ENCODE measurements at regions not wholly inside any gene's neighbourhood (a gene's known extent, or its start where the extent isn't known, plus 50 kb on each side); places are given as distances from the start of the nearest gene placed in this dataset.

GRCh38 chr16:7979448-7980132, 610.7 kb downstream of the TMEM114 start:
- DNase-seq (ENCODE audit: low read depth, low spot score): no peak
- POLR2A ChIA-PET: no interaction called here
- no peak overlapping the region for H3K4me3 ChIP-seq (ENCODE audit: low read depth, low read length)
- CTCF ChIA-PET: no interaction called here
- no peak for TF ChIP-seq CTCF (IDR thresholded peaks at IDR 0.05; ENCODE audit: insufficient read depth, low read length, missing control alignments)

DNA sequence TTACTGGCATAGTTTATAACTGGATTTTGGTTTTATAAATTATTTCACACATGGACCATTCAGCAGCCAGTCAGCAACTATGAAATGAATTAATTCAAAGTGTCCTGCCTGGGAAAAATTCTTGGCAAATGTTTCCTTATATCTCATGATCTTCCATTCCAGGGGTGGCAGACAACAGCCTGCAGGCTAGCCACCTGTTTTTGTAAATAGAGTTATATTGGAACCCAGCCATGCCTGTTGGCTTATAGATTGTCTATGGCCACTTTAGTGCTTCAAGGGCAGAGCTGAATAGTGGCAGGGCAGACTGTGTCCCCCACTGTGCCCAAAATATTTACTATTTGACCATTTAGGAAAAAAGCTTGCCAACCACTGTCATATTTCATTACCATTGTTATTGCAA, 613.7 kb downstream of the TMEM114 start:
- no peak for DNase-seq (ENCODE audit: low read depth, low spot score)
- CTCF ChIA-PET: no interaction called here
- POLR2A ChIA-PET: no interaction called here
- H3K4me3 ChIP-seq (ENCODE audit: low read depth, low read length): no peak overlapping the region
- TF ChIP-seq CTCF (IDR thresholded peaks at IDR 0.05; ENCODE audit: insufficient read depth, low read length, missing control alignments): no peak

GRCh38 chr16:7976125-7976524, 614.2 kb downstream of the TMEM114 start:
- POLR2A ChIA-PET: no interaction called here
- CTCF ChIA-PET: no interaction called here

GRCh38 chr16:7967996-7968509, 622.3 kb downstream of the TMEM114 start:
- no peak for DNase-seq (ENCODE audit: low read depth, low spot score)
- no peak for TF ChIP-seq CTCF (IDR thresholded peaks at IDR 0.05; ENCODE audit: insufficient read depth, low read length, missing control alignments)
- POLR2A ChIA-PET: no interaction called here
- CTCF ChIA-PET: no interaction called here
- H3K4me3 ChIP-seq (ENCODE audit: low read depth, low read length): no peak overlapping the region

More at GRCh38 chr16:7976125-7976524, 614.2 kb downstream of the TMEM114 start:
- no peak for DNase-seq (ENCODE audit: low read depth, low spot score)
- TF ChIP-seq CTCF (IDR thresholded peaks at IDR 0.05; ENCODE audit: insufficient read depth, low read length, missing control alignments): no peak
- no peak overlapping the region for H3K4me3 ChIP-seq (ENCODE audit: low read depth, low read length)

- DNase-seq (ENCODE audit: low read depth, low spot score): no peak
- no peak for TF ChIP-seq CTCF (IDR thresholded peaks at IDR 0.05; ENCODE audit: insufficient read depth, low read length, missing control alignments)
- ChIA-PET POLR2A (no interaction called here), CTCF (no interaction called here)
- no peak overlapping the region for H3K4me3 ChIP-seq (ENCODE audit: low read depth, low read length)
Observed at GRCh38 chr16:7964744-7965143, 625.6 kb downstream of the TMEM114 start.

GRCh38 chr16:7964167-7964566, 626.1 kb downstream of the TMEM114 start:
- CTCF ChIA-PET: no interaction called here
- no peak for TF ChIP-seq CTCF (IDR thresholded peaks at IDR 0.05; ENCODE audit: insufficient read depth, low read length, missing control alignments)
- H3K4me3 ChIP-seq (ENCODE audit: low read depth, low read length): no peak overlapping the region
- POLR2A ChIA-PET: no interaction called here
- DNase-seq (ENCODE audit: low read depth, low spot score): no peak

All from AG04449 (cell line).